Caco-2 (cell line): ENCODE measurements at regions not wholly inside any gene's neighbourhood (a gene's known extent, or its start where the extent isn't known, plus 50 kb on each side); places are given as distances from the start of the nearest gene placed in this dataset.

Experiments
- BruUV-seq: library from RNA; stranded (reverse); fragments of 400-500 nt; replicated peaks from 2 replicates; lab custom pipeline; 2021; lab: Mats Ljungman, UMichigan
- CTCF ChIA-PET: fragments of 300-600 bp; sonication (Branson Sonifier 250); formaldehyde crosslinking; loops from one replicate; lab custom pipeline; 2022; ENCODE audit warnings: antibody characterized with exemption; lab: Charles Lee
- POLR2A ChIA-PET: fragments of 300-600 bp; sonication (Branson Sonifier 250); formaldehyde crosslinking; loops from one replicate; lab custom pipeline; 2022; ENCODE audit warnings: antibody characterized with exemption; lab: Charles Lee
- DNase-seq, 2 experiments: peaks; one replicate each; pipeline versions ENCODE4 v3.0.0 to v3.0.0-alpha.2; 2020 to 2022
- H3K27me3 ChIP-seq: replicated peaks from 2 replicates; pipeline ENCODE4 v1.6.0; 2011; ENCODE audit warnings: low read length; ENCODE audit not compliant: control insufficient read depth, insufficient read depth
- H3K36me3 ChIP-seq: 2 replicates; pipeline ENCODE4 v1.5.1; 2011; ENCODE audit warnings: low read length; ENCODE audit not compliant: control insufficient read depth, insufficient read depth
- H3K4me1 ChIP-seq: fragments of 250-450 bp; sonication (Bioruptor Pico); 2 replicates; pipeline ENCODE4 v1.5.1; 2020; ENCODE audit warnings: mild to moderate bottlenecking
- H3K4me3 ChIP-seq: 2 replicates; pipeline ENCODE4 v1.5.1; 2011; ENCODE audit warnings: low read depth, mild to moderate bottlenecking, control low read depth, low read length
- H3K9me3 ChIP-seq: fragments of 250-450 bp; sonication (Bioruptor Pico); 2 replicates; pipeline ENCODE4 v1.5.1; 2020; ENCODE audit warnings: mild to moderate bottlenecking, moderate library complexity
- H3K27ac Mint-ChIP-seq: one replicate; pipeline ENCODE4 v1.8.0; 2022; ENCODE audit warnings: mixed read lengths; ENCODE audit not compliant: unreplicated experiment
- H3K27me3 Mint-ChIP-seq: one replicate; pipeline ENCODE4 v1.8.0; 2022; ENCODE audit warnings: mixed read lengths; ENCODE audit not compliant: insufficient read depth, unreplicated experiment
- H3K36me3 Mint-ChIP-seq: one replicate; pipeline ENCODE4 v1.8.0; 2022; ENCODE audit warnings: mild to moderate bottlenecking, mixed read lengths; ENCODE audit not compliant: insufficient read depth, unreplicated experiment
- H3K4me1 Mint-ChIP-seq: one replicate; pipeline ENCODE4 v1.8.0; 2022; ENCODE audit warnings: low read depth, mixed read lengths; ENCODE audit not compliant: unreplicated experiment
- H3K4me3 Mint-ChIP-seq: one replicate; pipeline ENCODE4 v1.8.0; 2022; ENCODE audit warnings: mild to moderate bottlenecking, moderate library complexity, mixed read lengths; ENCODE audit not compliant: unreplicated experiment
- H3K9me3 Mint-ChIP-seq: one replicate; pipeline ENCODE4 v1.8.0; 2022; ENCODE audit warnings: mixed read lengths; ENCODE audit not compliant: unreplicated experiment
- intact Hi-C: fragments of 100-400 bp; cut with micrococcal nuclease; formaldehyde crosslinking; loops from one replicate; pipeline ENCODE4 v1.10.0; 2022; ENCODE audit not compliant: unreplicated experiment
- TF ChIP-seq, protein P1 (sequence below), 2 experiments: fragments of 200-600 bp in 1 of 2; IDR thresholded peaks; 1 replicate in 1 of 2; 2 replicates in 1 of 2; pipeline versions ENCODE4 v1.5.1 to v1.8.0; 2011 to 2022; ENCODE audit warnings: antibody characterized with exemption in 1 of 2, control low read depth in 1 of 2, inconsistent platforms in 1 of 2, low read depth in 1 of 2, low read length in 1 of 2, mild to moderate bottlenecking in 1 of 2, moderate library complexity in 1 of 2; ENCODE audit not compliant: insufficient read depth in 1 of 2, severe bottlenecking in 1 of 2, unreplicated experiment in 1 of 2

GRCh38 chr10:133028956-133029355 is 58.8 kb upstream of the ADGRA1 start:
- intact Hi-C loops = no loop called here
- Histone ChIP-seq H3K4me1 (peaks cover 14% of the 10 kb centered on the region), H3K36me3 (no peaks in the 10 kb centered on the region), H3K9me3 (peaks cover 6% of the 10 kb centered on the region), H3K27me3 (no peaks in the 10 kb centered on the region; the same call in 1 of the 2 replicates), H3K4me3 (no peak overlapping the region)
- Mint-ChIP-seq H3K4me1 (peaks cover 15% of the 10 kb centered on the region), H3K9me3 (peaks cover 11% of the 10 kb centered on the region), H3K4me3 (no peak overlapping the region), H3K27me3 (no peaks in the 10 kb centered on the region), H3K36me3 (peaks cover 22% of the 10 kb centered on the region), H3K27ac (no peak overlapping the region)
- CTCF ChIA-PET = no interaction called here
- TF ChIP-seq, protein P1, sequence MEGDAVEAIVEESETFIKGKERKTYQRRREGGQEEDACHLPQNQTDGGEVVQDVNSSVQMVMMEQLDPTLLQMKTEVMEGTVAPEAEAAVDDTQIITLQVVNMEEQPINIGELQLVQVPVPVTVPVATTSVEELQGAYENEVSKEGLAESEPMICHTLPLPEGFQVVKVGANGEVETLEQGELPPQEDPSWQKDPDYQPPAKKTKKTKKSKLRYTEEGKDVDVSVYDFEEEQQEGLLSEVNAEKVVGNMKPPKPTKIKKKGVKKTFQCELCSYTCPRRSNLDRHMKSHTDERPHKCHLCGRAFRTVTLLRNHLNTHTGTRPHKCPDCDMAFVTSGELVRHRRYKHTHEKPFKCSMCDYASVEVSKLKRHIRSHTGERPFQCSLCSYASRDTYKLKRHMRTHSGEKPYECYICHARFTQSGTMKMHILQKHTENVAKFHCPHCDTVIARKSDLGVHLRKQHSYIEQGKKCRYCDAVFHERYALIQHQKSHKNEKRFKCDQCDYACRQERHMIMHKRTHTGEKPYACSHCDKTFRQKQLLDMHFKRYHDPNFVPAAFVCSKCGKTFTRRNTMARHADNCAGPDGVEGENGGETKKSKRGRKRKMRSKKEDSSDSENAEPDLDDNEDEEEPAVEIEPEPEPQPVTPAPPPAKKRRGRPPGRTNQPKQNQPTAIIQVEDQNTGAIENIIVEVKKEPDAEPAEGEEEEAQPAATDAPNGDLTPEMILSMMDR (IDR thresholded peaks at IDR 0.05; ENCODE audit: insufficient read depth in 1 of 2, low read depth in 1 of 2, low read length in 1 of 2, severe bottlenecking in 1 of 2, unreplicated experiment in 1 of 2) = no peak
- no peak for DNase-seq
- no TSS peak for BruUV-seq
- POLR2A ChIA-PET = no interaction called here

- Histone ChIP-seq H3K9me3 (no peaks in the 10 kb centered on the region), H3K4me1 (peaks cover 11% of the 10 kb centered on the region), H3K36me3 (no peaks in the 10 kb centered on the region), H3K4me3 (no peak overlapping the region), H3K27me3 (no peaks in the 10 kb centered on the region; the same call in 1 of the 2 replicates)
- CTCF ChIA-PET = no interaction called here
- H3K27ac Mint-ChIP-seq = no peak overlapping the region
- intact Hi-C loops = no loop called here
- peaks cover 22% of the 10 kb centered on the region for H3K36me3 Mint-ChIP-seq
- TF ChIP-seq, protein P1 (IDR thresholded peaks at IDR 0.05; ENCODE audit: insufficient read depth in 1 of 2, low read depth in 1 of 2, low read length in 1 of 2, severe bottlenecking in 1 of 2, unreplicated experiment in 1 of 2) = no peak
- peaks cover 15% of the 10 kb centered on the region for H3K4me1 Mint-ChIP-seq
- no peak overlapping the region for H3K4me3 Mint-ChIP-seq
- no TSS peak for BruUV-seq
- H3K9me3 Mint-ChIP-seq = peaks cover 3% of the 10 kb centered on the region
- POLR2A ChIA-PET = no interaction called here
- no peak for DNase-seq
- H3K27me3 Mint-ChIP-seq = no peaks in the 10 kb centered on the region
Observed at GRCh38 chr10:133028158-133028557, 59.6 kb upstream of the ADGRA1 start.

- no peaks in the 10 kb centered on the region for H3K9me3 ChIP-seq
- no peaks in the 10 kb centered on the region for H3K36me3 ChIP-seq
- BruUV-seq = no TSS peak
- no peak overlapping the region for H3K4me3 ChIP-seq
- POLR2A ChIA-PET = interaction anchor here (0.8 kb wide), 1 partner anchor 20 kb away, joined by 4 read pairs; no protein-coding TSS in a partner anchor
- H3K4me1 Mint-ChIP-seq = peaks cover 15% of the 10 kb centered on the region
- H3K27me3 Mint-ChIP-seq = no peaks in the 10 kb centered on the region
- H3K36me3 Mint-ChIP-seq = peaks cover 22% of the 10 kb centered on the region
- intact Hi-C loops = no loop called here
- H3K27ac Mint-ChIP-seq = no peak overlapping the region
- no peaks in the 10 kb centered on the region; the same call in 1 of the 2 replicates for H3K27me3 ChIP-seq
- CTCF ChIA-PET = no interaction called here
- H3K9me3 Mint-ChIP-seq = no peaks in the 10 kb centered on the region
- peaks cover 11% of the 10 kb centered on the region for H3K4me1 ChIP-seq
- TF ChIP-seq, protein P1 (IDR thresholded peaks at IDR 0.05; ENCODE audit: insufficient read depth in 1 of 2, low read depth in 1 of 2, low read length in 1 of 2, severe bottlenecking in 1 of 2, unreplicated experiment in 1 of 2) = no peak
- no peak overlapping the region for H3K4me3 Mint-ChIP-seq
- DNase-seq = no peak
Observed at GRCh38 chr10:133027482-133027881, 60.2 kb upstream of the ADGRA1 start.
